Jurkat, Clone E6-1 (cell line): ENCODE measurements at regions not wholly inside any gene's neighbourhood (a gene's known extent, or its start where the extent isn't known, plus 50 kb on each side); places are given as distances from the start of the nearest gene placed in this dataset.
"Not testable (repeated sequence)": the region's sequence is repeated elsewhere in the genome, so short reads cannot be mapped to it uniquely, and the experiment has no call there.

Source experiments
- DNase-seq: peaks from one replicate; pipeline ENCODE4 v3.0.0-alpha.2; 2011; ENCODE audit warnings: low read depth, low spot score
- H3K4me3 ChIP-seq: 2 replicates; pipeline ENCODE4 v1.5.1; 2011; ENCODE audit warnings: mild to moderate bottlenecking, low read length, control low read depth, moderate library complexity

DNA sequence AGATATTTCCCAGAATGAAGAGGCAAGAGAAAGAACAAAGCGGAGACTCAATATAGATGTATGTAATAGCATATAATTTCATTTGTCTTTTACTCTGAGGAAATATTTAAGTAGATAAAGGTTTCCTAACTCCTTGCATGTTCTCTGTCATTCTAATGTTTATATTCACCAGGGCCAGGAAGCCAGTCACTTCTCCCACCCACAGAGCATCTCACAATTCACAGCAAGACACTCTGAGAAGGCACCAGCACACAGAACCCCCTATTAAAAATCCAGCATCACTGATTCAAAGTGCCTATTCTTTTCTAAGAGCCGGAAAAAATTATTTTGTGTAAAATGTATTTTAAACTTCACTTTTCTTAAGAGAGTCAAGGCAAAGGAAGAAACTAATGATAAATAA, 927.1 kb downstream of the C4orf33 start:
- H3K4me3 ChIP-seq = no peak overlapping the region
- no peak for DNase-seq

GRCh38 chr4:130025701-130026100, 929.7 kb downstream of the C4orf33 start:
- H3K4me3 ChIP-seq = no peak overlapping the region
- no peak for DNase-seq

DNA sequence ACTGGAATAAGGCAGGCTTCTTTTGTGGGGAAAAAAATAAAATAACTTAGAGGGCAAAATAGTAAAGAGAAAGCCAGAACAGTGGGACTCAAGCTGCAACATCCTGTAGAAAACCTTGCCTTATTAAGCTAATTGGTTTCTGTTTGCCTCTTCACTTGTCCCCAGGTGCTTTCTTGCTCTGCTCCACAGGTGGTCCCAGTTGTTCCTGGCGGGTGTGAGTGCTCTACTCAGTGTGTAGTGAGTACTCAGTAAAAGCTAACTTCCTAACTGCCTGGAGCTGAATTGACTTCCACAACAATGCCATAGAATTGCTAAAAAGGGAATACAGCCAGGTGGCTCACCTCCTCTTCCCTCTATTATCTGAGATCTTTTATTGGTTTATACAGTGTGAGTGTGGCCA, 930.2 kb downstream of the C4orf33 start:
- no peak overlapping the region for H3K4me3 ChIP-seq
- DNase-seq = no peak

- DNase-seq = no peak
- H3K4me3 ChIP-seq = no peak overlapping the region
Measured at GRCh38 chr4:130027973-130028372, 932.0 kb downstream of the C4orf33 start.

- no peak overlapping the region for H3K4me3 ChIP-seq
- DNase-seq = no peak
Measured at GRCh38 chr4:130028552-130028951, 932.6 kb downstream of the C4orf33 start.

- no peak overlapping the region for H3K4me3 ChIP-seq
- no peak for DNase-seq
Measured at GRCh38 chr4:130029442-130029841, 933.5 kb downstream of the C4orf33 start.

DNA sequence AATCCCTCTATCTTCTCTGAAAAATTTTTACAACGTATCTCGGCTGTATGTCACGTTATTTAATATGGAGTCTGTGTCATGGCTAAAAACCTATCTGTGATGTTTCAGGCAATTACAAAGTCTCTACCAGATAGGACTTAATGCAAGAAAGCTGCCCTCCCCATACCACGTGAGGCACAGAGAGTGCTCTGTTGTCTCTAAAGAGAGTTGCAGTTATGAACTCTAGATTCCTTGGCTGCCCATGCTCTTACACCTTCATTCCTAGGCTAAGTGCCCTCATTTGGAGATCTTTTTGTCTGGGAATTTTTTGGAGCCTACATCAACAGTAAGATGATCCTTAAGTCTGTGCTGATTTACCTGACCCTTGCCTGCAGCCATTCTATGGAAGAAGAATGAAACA, 935.9 kb downstream of the C4orf33 start:
- no peak for DNase-seq
- H3K4me3 ChIP-seq = no peak overlapping the region

- DNase-seq, H3K4me3 ChIP-seq: not testable (repeated sequence)
Measured at GRCh38 chr4:130033657-130034056, 937.7 kb downstream of the C4orf33 start.

DNA sequence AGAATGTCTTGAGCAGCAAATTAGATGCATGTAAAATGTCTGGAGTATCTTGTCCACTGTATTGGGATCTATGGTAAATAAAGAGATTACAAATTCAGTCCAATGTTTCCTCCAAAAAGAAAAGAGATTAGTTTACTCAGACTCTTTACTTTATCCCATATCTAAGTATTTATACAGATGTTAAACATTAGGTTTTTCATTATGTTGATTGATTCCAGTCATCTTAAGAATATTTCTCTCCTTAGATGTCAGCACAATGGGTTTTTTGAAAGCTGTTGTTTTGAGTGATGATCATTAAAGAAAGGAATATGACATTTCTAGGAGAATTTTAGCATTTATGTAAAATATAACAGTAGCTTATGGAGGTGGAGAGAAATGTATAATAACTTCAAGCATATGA, 938.9 kb downstream of the C4orf33 start:
- no peak overlapping the region for H3K4me3 ChIP-seq
- DNase-seq = no peak

DNA sequence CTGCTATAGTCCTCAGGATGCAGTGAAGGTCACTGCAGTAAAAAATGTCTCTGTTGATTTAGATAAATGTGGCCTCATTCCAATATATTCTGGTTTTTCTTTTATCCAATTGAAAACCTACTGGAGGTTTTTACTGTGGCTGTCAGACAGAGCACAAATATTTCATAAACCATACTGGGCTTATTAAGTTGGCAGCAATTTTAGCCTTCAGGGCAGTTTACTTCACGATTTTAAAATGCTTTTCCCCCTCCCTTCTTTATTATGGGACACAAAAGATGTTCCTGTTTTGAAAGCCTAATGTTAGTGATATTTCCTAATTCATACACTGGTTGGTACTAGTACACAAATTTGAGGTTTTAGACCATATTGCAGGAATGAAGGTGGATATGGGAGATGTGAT, 939.4 kb downstream of the C4orf33 start:
- no peak for DNase-seq
- H3K4me3 ChIP-seq = no peak overlapping the region

- not testable (repeated sequence) for H3K4me3 ChIP-seq, DNase-seq
Measured at GRCh38 chr4:130037866-130038265, 941.9 kb downstream of the C4orf33 start.

DNA sequence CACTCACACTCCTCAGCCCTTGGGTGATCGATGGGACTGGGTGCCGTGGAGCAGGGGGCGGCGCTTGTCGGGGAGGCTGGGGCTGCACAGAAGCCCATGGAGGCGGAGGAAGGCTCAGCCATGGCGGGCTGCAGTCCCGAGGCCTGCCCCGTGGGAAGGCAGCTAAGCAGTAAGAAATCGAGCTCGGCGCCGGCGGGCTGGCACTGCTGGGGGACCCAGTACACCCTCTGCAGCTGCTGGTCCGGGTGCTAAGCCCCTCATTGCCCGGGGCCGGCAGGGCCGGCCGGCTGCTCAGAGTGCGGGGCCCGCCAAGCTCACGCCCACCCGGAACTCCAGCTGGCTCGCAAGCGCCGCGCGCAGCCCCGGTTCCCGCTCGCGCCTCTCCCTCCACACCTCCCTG, 942.6 kb downstream of the C4orf33 start:
- H3K4me3 ChIP-seq, DNase-seq: not testable (repeated sequence)

DNA sequence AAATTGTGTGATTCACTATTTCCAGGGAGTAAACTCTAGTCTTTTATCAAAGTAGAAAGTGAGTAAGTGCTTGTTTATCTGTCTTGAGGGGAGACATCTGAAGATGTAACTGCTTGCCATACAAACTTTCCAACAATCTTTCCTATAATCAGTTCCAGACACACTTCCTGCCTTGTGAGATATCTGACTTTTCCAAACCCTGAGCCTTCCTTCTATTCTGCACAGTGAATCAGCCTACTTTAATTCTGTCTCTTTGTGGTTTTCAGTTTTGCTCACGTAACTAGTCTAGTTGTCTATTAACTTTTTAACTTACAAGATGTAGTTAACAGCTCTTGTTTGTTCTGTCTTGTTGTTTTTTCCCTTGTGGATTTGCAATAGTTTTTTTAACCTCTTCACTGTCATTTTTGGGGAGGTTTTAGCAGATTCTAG, 947.8 kb downstream of the C4orf33 start:
- H3K4me3 ChIP-seq = no peak overlapping the region
- DNase-seq = no peak

DNA sequence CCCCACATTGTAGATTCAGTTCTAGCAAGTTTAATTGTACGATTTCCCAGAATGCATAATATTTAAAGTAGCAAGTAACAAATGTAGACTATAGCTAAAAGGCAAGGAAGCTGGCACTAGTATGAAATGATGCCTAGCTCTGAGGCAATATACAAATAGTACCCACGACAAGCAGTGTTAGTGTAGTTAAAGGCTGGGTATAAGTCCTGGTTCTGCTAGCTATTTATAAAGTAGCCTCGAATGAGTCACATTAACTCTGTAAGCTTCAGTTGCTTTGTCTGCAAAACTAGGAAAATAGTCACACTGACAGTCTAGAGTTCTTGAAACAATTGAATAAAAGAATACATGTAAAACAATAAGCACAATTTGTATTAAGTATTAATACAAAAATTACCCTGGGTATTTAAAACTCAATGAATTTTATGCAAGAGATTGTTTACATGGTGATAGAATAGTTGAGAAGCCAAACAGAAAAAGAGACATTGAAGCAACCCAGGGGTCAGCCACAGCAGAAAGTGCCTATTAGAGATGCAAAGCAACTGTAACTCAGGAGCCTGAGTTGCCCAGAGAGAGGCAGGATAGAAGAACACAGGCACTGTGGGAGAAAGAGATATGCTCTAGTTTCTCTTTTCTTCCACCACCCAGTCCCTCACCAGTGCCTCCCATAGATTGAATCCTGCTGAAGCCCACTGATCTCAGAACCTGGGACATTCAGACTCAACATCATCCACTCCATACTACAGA, 949.0 kb downstream of the C4orf33 start:
- DNase-seq = no peak
- no peak overlapping the region for H3K4me3 ChIP-seq

DNA sequence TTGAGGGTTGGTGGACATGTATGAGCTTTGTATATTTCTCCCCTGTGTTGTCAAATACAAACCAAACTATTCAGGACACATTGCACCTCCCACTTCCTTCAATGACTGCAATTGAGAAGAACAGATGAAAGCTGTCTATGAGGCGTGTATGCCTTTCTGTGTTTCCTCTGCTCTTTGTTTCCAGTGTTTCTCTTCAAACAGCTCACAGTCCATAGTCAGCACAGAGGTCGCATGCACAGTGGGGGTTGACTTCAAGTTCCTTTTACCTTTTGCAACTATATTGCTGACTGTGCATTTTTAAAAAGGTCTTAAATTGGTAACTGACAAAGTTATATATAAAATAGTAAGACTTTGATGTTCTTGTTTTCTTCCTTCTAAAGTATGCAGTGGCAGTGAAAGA, 957.8 kb downstream of the C4orf33 start:
- peak; percentile 27 for DNase-seq
- H3K4me3 ChIP-seq = no peak overlapping the region

- no peak for DNase-seq
- no peak overlapping the region for H3K4me3 ChIP-seq
Measured at GRCh38 chr4:130054908-130055307, 959.0 kb downstream of the C4orf33 start.

- no peak overlapping the region for H3K4me3 ChIP-seq
- DNase-seq = no peak
Measured at GRCh38 chr4:130056286-130056685, 960.3 kb downstream of the C4orf33 start.

DNA sequence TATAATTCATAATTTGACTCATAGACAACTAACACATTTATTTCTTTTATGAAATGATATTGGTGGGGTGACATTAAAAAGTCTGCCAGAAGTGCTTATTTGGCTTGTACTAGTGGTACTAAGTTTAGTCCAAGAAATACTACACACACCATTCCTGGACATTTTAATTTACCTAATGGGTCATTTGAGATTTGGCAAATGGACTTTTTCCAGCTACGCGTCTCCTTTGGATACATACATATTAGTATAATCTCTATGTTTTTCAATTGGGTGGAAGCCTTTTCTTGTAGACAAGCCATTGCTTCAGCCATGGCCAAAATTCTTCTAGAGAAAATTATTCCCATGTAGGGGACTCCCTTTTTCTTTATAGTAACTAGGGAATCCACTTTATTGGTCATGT, 968.5 kb downstream of the C4orf33 start:
- DNase-seq = no peak
- H3K4me3 ChIP-seq = no peak overlapping the region

DNA sequence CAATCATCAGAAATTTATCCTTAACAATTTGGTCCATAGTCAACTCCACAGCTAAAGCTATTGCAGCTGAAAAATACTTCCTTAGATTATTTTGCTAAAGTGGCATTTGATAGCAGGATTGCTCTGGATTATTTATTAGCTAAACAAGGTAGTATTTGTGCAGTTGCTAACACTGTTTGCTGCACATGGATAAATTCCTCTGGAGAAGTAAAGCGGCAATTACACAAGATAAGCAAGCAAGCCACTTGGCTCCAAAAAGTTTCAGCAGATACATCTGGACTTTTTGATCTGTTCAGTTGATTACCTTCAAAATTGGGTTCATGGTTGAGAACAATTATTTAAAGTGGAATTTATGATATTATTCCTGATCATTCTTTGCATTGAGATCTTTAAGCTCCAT, 971.5 kb downstream of the C4orf33 start:
- no peak overlapping the region for H3K4me3 ChIP-seq
- no peak for DNase-seq

DNA sequence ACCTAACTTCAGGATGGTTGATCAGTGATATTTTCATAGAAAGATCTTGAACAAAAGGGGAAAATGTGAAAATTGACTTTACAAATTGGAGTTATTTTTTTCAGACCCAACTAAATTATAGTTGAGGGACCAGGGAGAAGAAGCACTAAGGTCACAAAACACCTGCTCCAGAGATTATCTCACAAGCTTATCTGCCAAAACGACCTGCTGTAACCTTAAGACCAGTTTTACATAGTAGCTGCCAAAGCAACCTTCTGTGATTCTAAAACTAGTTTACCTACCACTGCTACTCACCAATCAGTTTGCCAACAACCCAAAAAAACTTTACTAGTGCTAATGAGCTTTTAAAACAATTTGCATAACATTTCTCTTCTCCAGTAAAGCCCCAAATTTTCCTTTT, 972.1 kb downstream of the C4orf33 start:
- no peak overlapping the region for H3K4me3 ChIP-seq
- DNase-seq = no peak

GRCh38 chr4:130071746-130072145, 975.8 kb downstream of the C4orf33 start:
- DNase-seq = no peak
- no peak overlapping the region for H3K4me3 ChIP-seq
